ENCODE measurements at regions not wholly inside any gene's neighbourhood (a gene's known extent, or its start where the extent isn't known, plus 50 kb on each side); places are given as distances from the start of the nearest gene placed in this dataset.

DNA sequence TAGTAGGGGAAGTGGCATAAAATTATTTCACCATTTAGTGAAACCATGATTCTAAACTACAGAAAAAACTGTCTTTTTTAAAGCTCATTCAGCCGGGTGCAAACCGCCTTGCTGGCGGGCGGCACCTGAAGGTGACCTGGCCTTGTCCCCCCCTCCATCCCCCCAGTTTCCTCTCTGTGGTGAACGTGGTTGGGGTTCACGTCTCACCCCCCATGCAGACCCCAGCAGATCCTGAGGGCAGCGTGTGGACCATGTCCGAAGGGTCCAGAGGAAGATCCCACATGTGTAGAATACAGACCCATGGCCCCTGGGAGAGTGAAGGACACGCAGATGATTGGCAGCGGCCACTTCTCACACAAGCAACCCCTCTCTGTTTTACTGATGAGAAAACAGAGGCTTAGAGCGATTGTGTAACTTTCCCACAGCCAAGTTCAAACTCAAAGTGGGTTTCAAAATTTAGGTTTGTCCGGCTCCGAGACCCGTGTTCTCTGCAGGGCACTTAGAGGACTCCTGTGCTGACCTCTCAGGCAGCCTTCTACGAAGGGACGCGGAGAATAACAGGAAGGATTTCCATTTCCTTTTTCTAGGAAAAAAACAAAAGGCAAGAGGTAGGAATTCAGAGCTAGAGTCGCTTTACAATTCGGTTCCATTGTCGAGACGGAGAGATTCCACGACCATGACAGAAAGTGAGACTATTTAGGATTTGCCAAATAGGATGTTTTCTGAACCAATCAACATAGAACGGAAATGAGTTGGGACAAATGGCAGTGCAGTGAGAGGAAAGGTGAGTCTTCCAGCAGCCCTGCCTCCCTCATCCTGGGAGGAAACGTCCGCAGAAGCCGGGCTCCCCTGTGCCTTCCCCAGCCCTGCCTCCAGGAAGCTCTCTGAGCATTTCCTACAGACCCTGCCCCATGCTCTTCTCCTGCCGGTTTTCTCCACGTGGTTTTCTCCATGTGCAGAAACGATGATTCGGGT lies 67.6 kb upstream of the PITRM1 start:
- Histone ChIP-seq H3K4me1 (peaks cover 0 to 26% (median 5%) of the 10 kb centered on the region in 9 donors), H3K36me3 (no peaks in the 10 kb centered on the region), H3K9me3 (no peaks in the 10 kb centered on the region), H3K4me3 (peak overlapping the region in 7 of 10 donors; percentile 6 to 36 (median 31)), H3K27ac (peak overlapping the region; percentile 11 to 84 (median 67)), H3K27me3 (peaks cover 0 to 4% (median 0%) of the 10 kb centered on the region in 7 donors)
- ATAC-seq (peak; percentile 43 to 78 (median 62)), DNase-seq (peak in 1 of 2 donors; percentile 36)
- intact Hi-C loops (cut with DNase I): loop anchor here in 9 of 10 donors (1.0 to 10.0 kb wide), 23 partner anchors 85 to 1532 kb away; partner anchors contain the start of gene KLF6 (in 1 of the 9)
- 61 to 67% methylated on average over 30 of the region's 30 CpGs for WGBS, 2 donors
- no peak for TF ChIP-seq CTCF (IDR thresholded peaks at IDR 0.05)

DNA sequence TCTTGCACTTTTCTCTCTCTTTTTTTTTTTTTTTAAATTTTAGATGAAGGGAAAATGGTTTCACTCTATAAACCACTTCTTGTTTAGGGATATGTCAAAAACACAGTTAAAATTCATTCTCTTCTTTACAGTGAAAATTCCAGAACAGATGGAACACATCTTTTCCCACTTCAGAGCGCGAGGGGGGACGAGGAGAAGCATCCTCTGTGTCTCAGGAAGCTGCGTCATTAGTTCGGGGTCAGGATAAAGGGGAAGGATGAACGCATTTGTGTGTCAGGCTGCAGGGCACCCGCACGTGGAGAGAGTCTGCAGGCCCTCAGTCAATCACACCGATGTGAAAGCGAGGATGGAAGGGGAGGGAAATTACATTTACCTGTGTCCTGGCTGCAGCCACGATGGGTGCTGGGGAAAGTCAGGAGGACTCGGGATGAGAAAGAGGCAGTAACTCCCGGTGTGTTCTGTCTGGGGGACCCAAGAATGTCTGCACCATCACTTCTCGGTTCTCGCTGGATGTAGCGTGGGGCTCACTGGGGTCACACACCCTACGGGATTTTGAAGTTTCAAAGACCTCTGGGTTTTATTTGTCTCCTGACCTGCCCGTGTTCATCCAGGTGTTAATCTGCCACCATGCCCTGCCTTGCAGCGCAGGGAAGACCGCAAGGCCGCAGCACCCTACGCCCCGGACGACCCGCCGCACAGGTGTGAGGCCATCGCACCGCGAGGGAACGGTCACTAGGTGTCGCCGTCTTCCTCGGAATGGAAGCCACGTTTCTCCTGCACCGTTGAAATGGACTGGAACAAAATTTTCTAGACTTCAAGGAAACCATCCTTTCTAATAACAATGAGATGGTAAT lies 66.7 kb upstream of the PITRM1 start:
- Histone ChIP-seq H3K27ac (peak overlapping the region in 9 of 10 donors; percentile 11 to 84 (median 68)), H3K27me3 (peaks cover 0 to 4% (median 0%) of the 10 kb centered on the region in 7 donors), H3K4me1 (peaks cover 0 to 26% (median 5%) of the 10 kb centered on the region in 9 donors), H3K4me3 (peak overlapping the region in 6 of 10 donors; percentile 23 to 36 (median 32)), H3K9me3 (no peaks in the 10 kb centered on the region), H3K36me3 (no peaks in the 10 kb centered on the region)
- WGBS, 2 donors: 30 to 34% methylated on average over 35 of the region's 35 CpGs
- DNase-seq (peak; percentile 77 to 82), ATAC-seq (peak; percentile 81 to 93 (median 88))
- intact Hi-C loops (cut with DNase I): loop anchor here in 8 of 10 donors (1.0 to 10.0 kb wide), 14 partner anchors 216 to 1533 kb away; no protein-coding TSS in a partner anchor
- peak; percentile 85 to 98 (median 95) for TF ChIP-seq CTCF (IDR thresholded peaks at IDR 0.05)

- no peak for DNase-seq
- Histone ChIP-seq H3K4me3 (no peak overlapping the region), H3K27ac (no peak overlapping the region), H3K36me3 (no peaks in the 10 kb centered on the region), H3K9me3 (no peaks in the 10 kb centered on the region), H3K27me3 (peaks cover 0 to 4% (median 0%) of the 10 kb centered on the region in 7 donors), H3K4me1 (peaks cover 0 to 26% (median 5%) of the 10 kb centered on the region in 9 donors)
- peak in 1 of 8 donors; percentile 14 for ATAC-seq
- WGBS, 2 donors: 45 to 50% methylated on average over 26 of the region's 26 CpGs
- TF ChIP-seq CTCF (IDR thresholded peaks at IDR 0.05): no peak
- intact Hi-C loops (cut with DNase I): loop anchor here in 8 of 10 donors (2.0 to 10.0 kb wide), 13 partner anchors 217 to 1534 kb away; no protein-coding TSS in a partner anchor
These were observed 65.7 kb upstream of the PITRM1 start for GRCh38 chr10:3238115-3238871.
